Caco-2 (cell line): ENCODE measurements at regions not wholly inside any gene's neighbourhood (a gene's known extent, or its start where the extent isn't known, plus 50 kb on each side); places are given as distances from the start of the nearest gene placed in this dataset.

Experiments
- BruUV-seq: library from RNA; stranded (reverse); fragments of 400-500 nt; replicated peaks from 2 replicates; lab custom pipeline; 2021; lab: Mats Ljungman, UMichigan
- CTCF ChIA-PET: fragments of 300-600 bp; sonication (Branson Sonifier 250); formaldehyde crosslinking; loops from one replicate; lab custom pipeline; 2022; ENCODE audit warnings: antibody characterized with exemption; lab: Charles Lee
- POLR2A ChIA-PET: fragments of 300-600 bp; sonication (Branson Sonifier 250); formaldehyde crosslinking; loops from one replicate; lab custom pipeline; 2022; ENCODE audit warnings: antibody characterized with exemption; lab: Charles Lee
- DNase-seq, 2 experiments: peaks; one replicate each; pipeline versions ENCODE4 v3.0.0 to v3.0.0-alpha.2; 2020 to 2022
- H3K27me3 ChIP-seq: replicated peaks from 2 replicates; pipeline ENCODE4 v1.6.0; 2011; ENCODE audit warnings: low read length; ENCODE audit not compliant: control insufficient read depth, insufficient read depth
- H3K36me3 ChIP-seq: 2 replicates; pipeline ENCODE4 v1.5.1; 2011; ENCODE audit warnings: low read length; ENCODE audit not compliant: control insufficient read depth, insufficient read depth
- H3K4me1 ChIP-seq: fragments of 250-450 bp; sonication (Bioruptor Pico); 2 replicates; pipeline ENCODE4 v1.5.1; 2020; ENCODE audit warnings: mild to moderate bottlenecking
- H3K4me3 ChIP-seq: 2 replicates; pipeline ENCODE4 v1.5.1; 2011; ENCODE audit warnings: low read depth, mild to moderate bottlenecking, control low read depth, low read length
- H3K9me3 ChIP-seq: fragments of 250-450 bp; sonication (Bioruptor Pico); 2 replicates; pipeline ENCODE4 v1.5.1; 2020; ENCODE audit warnings: mild to moderate bottlenecking, moderate library complexity
- H3K27ac Mint-ChIP-seq: one replicate; pipeline ENCODE4 v1.8.0; 2022; ENCODE audit warnings: mixed read lengths; ENCODE audit not compliant: unreplicated experiment
- H3K27me3 Mint-ChIP-seq: one replicate; pipeline ENCODE4 v1.8.0; 2022; ENCODE audit warnings: mixed read lengths; ENCODE audit not compliant: insufficient read depth, unreplicated experiment
- H3K36me3 Mint-ChIP-seq: one replicate; pipeline ENCODE4 v1.8.0; 2022; ENCODE audit warnings: mild to moderate bottlenecking, mixed read lengths; ENCODE audit not compliant: insufficient read depth, unreplicated experiment
- H3K4me1 Mint-ChIP-seq: one replicate; pipeline ENCODE4 v1.8.0; 2022; ENCODE audit warnings: low read depth, mixed read lengths; ENCODE audit not compliant: unreplicated experiment
- H3K4me3 Mint-ChIP-seq: one replicate; pipeline ENCODE4 v1.8.0; 2022; ENCODE audit warnings: mild to moderate bottlenecking, moderate library complexity, mixed read lengths; ENCODE audit not compliant: unreplicated experiment
- H3K9me3 Mint-ChIP-seq: one replicate; pipeline ENCODE4 v1.8.0; 2022; ENCODE audit warnings: mixed read lengths; ENCODE audit not compliant: unreplicated experiment
- intact Hi-C: fragments of 100-400 bp; cut with micrococcal nuclease; formaldehyde crosslinking; loops from one replicate; pipeline ENCODE4 v1.10.0; 2022; ENCODE audit not compliant: unreplicated experiment
- TF ChIP-seq, protein P1 (sequence below), 2 experiments: fragments of 200-600 bp in 1 of 2; IDR thresholded peaks; 1 replicate in 1 of 2; 2 replicates in 1 of 2; pipeline versions ENCODE4 v1.5.1 to v1.8.0; 2011 to 2022; ENCODE audit warnings: antibody characterized with exemption in 1 of 2, control low read depth in 1 of 2, inconsistent platforms in 1 of 2, low read depth in 1 of 2, low read length in 1 of 2, mild to moderate bottlenecking in 1 of 2, moderate library complexity in 1 of 2; ENCODE audit not compliant: insufficient read depth in 1 of 2, severe bottlenecking in 1 of 2, unreplicated experiment in 1 of 2

DNA sequence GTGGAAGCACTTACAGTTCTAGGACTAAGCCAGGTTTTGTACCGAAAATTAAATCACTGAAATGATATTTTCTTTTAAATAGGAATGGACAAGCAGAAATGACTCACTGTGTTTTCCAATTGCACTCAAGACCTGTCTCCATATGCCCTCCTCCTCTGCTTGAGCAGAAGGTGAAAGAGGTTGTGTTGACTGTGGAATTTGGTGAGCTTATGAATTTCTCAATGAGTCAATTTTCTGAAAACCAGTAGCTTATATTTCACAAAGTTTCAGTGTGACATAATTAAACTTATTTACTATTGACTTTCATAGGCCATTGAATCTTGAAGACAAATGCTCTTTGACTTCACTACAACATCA lies 249.9 kb downstream of the NPR3 start:
- H3K27ac Mint-ChIP-seq = no peak overlapping the region
- no peaks in the 10 kb centered on the region for H3K36me3 Mint-ChIP-seq
- H3K9me3 ChIP-seq = no peaks in the 10 kb centered on the region
- no peaks in the 10 kb centered on the region for H3K4me1 ChIP-seq
- TF ChIP-seq, protein P1, sequence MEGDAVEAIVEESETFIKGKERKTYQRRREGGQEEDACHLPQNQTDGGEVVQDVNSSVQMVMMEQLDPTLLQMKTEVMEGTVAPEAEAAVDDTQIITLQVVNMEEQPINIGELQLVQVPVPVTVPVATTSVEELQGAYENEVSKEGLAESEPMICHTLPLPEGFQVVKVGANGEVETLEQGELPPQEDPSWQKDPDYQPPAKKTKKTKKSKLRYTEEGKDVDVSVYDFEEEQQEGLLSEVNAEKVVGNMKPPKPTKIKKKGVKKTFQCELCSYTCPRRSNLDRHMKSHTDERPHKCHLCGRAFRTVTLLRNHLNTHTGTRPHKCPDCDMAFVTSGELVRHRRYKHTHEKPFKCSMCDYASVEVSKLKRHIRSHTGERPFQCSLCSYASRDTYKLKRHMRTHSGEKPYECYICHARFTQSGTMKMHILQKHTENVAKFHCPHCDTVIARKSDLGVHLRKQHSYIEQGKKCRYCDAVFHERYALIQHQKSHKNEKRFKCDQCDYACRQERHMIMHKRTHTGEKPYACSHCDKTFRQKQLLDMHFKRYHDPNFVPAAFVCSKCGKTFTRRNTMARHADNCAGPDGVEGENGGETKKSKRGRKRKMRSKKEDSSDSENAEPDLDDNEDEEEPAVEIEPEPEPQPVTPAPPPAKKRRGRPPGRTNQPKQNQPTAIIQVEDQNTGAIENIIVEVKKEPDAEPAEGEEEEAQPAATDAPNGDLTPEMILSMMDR (IDR thresholded peaks at IDR 0.05; ENCODE audit: insufficient read depth in 1 of 2, low read depth in 1 of 2, low read length in 1 of 2, severe bottlenecking in 1 of 2, unreplicated experiment in 1 of 2) = no peak
- no peaks in the 10 kb centered on the region for H3K27me3 ChIP-seq
- BruUV-seq = no TSS peak
- ChIA-PET POLR2A (no interaction called here), CTCF (no interaction called here)
- intact Hi-C loops = no loop called here
- H3K27me3 Mint-ChIP-seq = peaks cover 3% of the 10 kb centered on the region
- H3K36me3 ChIP-seq = no peaks in the 10 kb centered on the region
- DNase-seq = no peak
- no peak overlapping the region for H3K4me3 Mint-ChIP-seq
- no peaks in the 10 kb centered on the region for H3K4me1 Mint-ChIP-seq
- no peak overlapping the region for H3K4me3 ChIP-seq
- no peaks in the 10 kb centered on the region for H3K9me3 Mint-ChIP-seq

DNA sequence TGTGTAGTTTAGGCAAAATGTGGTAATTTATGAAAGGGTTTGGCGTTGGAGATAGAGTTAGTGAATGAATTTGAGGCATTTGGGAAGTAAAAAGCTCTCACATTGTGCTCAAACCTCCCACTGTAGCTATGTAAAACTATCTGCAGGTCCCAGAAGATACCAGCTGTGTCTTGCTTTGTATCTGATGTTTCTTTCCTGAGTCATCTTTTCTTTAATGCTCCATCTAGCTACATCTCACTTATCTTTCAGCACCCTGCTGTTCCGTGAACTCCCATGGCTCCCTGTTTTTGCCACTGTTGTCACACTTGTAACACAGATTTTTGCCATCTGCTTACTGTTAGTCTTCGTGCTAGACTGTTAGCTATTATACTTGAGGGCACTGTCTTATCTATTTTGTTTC lies 253.1 kb downstream of the NPR3 start:
- TF ChIP-seq, protein P1 (IDR thresholded peaks at IDR 0.05; ENCODE audit: insufficient read depth in 1 of 2, low read depth in 1 of 2, low read length in 1 of 2, severe bottlenecking in 1 of 2, unreplicated experiment in 1 of 2) = no peak
- peaks cover 5% of the 10 kb centered on the region for H3K27me3 Mint-ChIP-seq
- no peaks in the 10 kb centered on the region for H3K9me3 Mint-ChIP-seq
- Histone ChIP-seq H3K4me3 (no peak overlapping the region), H3K4me1 (no peaks in the 10 kb centered on the region), H3K36me3 (no peaks in the 10 kb centered on the region), H3K27me3 (no peaks in the 10 kb centered on the region), H3K9me3 (no peaks in the 10 kb centered on the region)
- CTCF ChIA-PET = no interaction called here
- H3K4me1 Mint-ChIP-seq = no peaks in the 10 kb centered on the region
- no TSS peak for BruUV-seq
- DNase-seq = no peak
- H3K4me3 Mint-ChIP-seq = no peak overlapping the region
- H3K36me3 Mint-ChIP-seq = no peaks in the 10 kb centered on the region
- no peak overlapping the region for H3K27ac Mint-ChIP-seq
- POLR2A ChIA-PET = no interaction called here
- intact Hi-C loops = no loop called here

DNA sequence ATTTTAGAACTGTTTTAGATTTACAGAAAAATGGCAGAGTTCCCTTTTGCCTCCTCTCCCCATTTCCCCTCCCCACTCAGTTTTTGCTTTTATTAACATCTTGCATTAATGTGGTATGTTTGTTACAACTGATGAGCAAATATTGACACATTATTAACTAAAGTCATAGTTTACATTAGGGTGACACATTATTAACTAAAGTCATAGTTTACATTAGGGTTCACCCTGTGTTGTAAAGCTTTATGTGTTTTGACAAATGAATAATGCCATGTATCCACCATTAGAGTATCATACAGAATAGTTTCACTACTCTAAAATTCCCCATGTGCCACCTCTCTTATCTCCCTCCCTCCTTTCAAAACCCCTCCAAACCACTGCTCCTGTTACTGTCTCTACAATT lies 262.5 kb downstream of the NPR3 start:
- no peaks in the 10 kb centered on the region for H3K4me1 Mint-ChIP-seq
- no TSS peak for BruUV-seq
- Histone ChIP-seq H3K4me1 (no peaks in the 10 kb centered on the region), H3K36me3 (no peaks in the 10 kb centered on the region), H3K27me3 (no peaks in the 10 kb centered on the region), H3K4me3 (no peak overlapping the region), H3K9me3 (no peaks in the 10 kb centered on the region)
- H3K27me3 Mint-ChIP-seq = peaks cover 9% of the 10 kb centered on the region
- CTCF ChIA-PET = no interaction called here
- H3K27ac Mint-ChIP-seq = no peak overlapping the region
- intact Hi-C loops = no loop called here
- no peak for DNase-seq
- TF ChIP-seq, protein P1 (IDR thresholded peaks at IDR 0.05; ENCODE audit: insufficient read depth in 1 of 2, low read depth in 1 of 2, low read length in 1 of 2, severe bottlenecking in 1 of 2, unreplicated experiment in 1 of 2) = no peak
- POLR2A ChIA-PET = no interaction called here
- H3K36me3 Mint-ChIP-seq = no peaks in the 10 kb centered on the region
- no peaks in the 10 kb centered on the region for H3K9me3 Mint-ChIP-seq
- no peak overlapping the region for H3K4me3 Mint-ChIP-seq
